Stimulated activated CD8-positive, alpha-beta memory T cell treated with anti-CD3 and anti-CD28 coated beads, Interleukin-7, amount 100 ng/mL, for 48 hours (primary cell): ENCODE measurements at regions not wholly inside any gene's neighbourhood (a gene's known extent, or its start where the extent isn't known, plus 50 kb on each side); places are given as distances from the start of the nearest gene placed in this dataset.
"Not testable (repeated sequence)": the region's sequence is repeated elsewhere in the genome, so short reads cannot be mapped to it uniquely, and the experiment has no call there.

Experiments used
- DNase-seq, 2 donors: peaks; one replicate each; pipeline ENCODE4 v3.0.0-alpha.2; 2020; ENCODE audit warnings: low read depth in 1 of 2; ENCODE audit errors: extremely low read depth in 1 of 2

DNA sequence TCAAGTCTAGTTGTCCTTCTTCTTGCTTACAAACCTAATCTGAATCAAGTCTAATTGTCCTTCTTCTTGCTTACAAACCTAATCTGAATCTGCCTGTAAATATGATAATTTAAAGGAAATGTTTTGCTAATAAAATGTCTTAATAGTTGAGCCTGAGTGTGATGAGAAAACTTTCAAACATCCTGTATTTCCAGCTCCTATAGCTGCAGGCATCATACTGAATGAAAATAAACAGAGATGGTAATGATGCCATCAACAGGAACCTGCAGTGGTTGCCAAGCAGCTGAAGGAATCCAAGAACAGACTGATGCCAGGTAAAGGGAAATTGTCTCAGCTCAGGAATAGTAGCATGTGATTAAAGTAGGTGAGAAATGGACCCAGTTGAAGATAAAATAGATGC lies 156.1 kb upstream of the IRS4 start:
- no peak for DNase-seq

DNA sequence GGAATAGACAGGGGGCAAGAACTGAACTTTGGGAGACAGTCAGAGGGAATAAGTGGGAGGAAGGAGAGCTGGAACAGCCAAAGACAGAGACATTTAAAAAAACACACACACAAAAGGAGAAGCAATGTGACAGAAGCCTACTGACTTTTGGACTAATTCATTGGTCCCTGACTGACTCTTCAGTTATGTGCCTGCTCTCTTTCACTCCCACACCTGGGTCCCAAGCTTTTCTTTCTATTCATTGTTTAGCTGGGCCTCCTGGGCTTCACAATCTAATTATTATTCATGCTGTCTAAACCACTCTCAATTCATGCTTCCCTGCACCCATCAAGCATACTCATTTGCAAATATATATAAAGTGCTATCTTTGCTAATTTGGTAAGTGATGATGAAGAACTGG lies 139.2 kb upstream of the IRS4 start:
- DNase-seq: no peak

DNA sequence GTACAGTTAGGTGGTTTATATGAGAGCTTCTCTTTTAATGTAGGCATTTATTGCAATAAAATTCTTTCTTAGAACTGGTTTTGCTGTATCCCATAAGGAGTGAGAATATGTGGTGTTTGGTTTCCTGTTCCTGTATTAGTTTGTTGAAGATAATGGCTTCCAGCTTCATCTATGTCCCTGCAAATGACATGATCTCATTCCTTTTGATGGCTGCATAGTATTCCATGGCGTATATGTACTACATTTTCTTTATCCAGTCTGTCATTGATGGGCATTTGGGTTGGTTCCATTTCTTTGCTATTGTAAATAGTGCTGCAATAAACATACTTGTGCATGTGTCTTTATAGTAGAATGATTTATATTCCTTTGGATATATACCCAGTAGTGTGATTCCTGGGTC lies 106.7 kb upstream of the IRS4 start:
- not testable (repeated sequence) for DNase-seq

DNA sequence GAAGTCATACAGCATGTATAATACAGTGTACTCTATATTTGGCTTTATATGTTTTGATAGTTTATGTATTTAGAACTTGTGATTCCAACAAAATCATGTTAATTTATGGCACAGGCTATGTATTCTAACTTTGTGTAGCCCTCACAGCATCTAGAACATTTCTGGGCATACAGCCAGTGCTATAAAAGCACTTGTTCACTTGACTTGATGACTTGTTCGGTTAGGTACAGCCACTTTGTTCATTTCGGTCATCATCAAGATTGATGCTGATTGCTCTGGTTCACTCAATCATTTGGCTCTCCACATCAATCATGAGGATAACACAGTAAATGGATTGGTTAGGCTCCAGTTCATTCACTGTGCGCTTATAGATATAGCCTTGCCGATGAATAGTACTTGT lies 97.6 kb upstream of the IRS4 start:
- no peak for DNase-seq

DNA sequence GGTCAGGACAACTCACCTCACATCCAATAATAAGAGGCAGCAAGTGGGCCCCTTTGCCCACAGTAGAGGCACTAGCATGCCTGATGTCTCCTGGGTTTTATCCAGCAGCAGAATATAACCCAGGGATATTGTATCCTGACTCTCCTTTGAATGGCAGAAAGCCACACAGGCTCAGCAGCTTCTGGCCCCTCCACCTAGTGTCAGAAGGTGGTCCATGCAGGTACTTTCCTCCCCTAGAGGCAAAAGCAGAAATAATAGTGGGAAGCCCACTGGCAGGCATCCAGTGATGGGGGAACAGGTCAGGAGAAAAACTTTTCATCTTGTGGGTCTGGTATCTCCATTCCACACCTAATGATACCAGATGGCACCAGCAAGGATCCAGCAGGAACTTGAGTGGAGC lies 75.5 kb upstream of the IRS4 start:
- no peak for DNase-seq

DNA sequence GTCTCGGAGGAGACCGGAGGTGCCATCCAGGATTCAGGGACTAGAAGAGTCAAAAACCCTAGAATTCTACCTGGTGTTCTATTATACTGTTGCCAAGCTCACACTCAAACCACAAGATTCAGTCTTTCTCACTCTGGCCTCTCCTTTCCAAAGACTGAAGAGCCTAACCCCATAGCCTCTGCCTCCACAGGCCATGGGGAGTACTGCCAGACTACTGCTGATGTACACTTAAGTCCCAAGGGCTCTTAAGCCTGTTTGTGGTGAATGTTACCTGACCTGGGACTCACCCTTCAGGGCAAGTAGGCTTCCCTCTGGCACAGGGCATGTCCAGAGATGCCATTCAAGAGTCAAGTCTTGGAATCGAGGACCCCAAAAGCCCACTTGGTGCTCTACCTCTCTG lies 58.9 kb upstream of the IRS4 start:
- DNase-seq: no peak
